T-helper 17 cell (primary cell): ENCODE measurements at regions not wholly inside any gene's neighbourhood (a gene's known extent, or its start where the extent isn't known, plus 50 kb on each side); places are given as distances from the start of the nearest gene placed in this dataset.

Source experiments
- ATAC-seq: fragments of 150-1000 bp; cut with Tn5 transposase; 2 replicates; pipeline ENCODE4 v1.10.0; 2021; ENCODE audit warnings: mild to moderate bottlenecking, moderate library complexity
- DNase-seq, 3 donors: peaks; one replicate each; pipeline versions ENCODE4 v3.0.0 to v3.0.0-alpha.2; 2020 to 2021
- H3K9me3 ChIP-seq: one replicate; pipeline ENCODE4 v1.7.0; 2013; ENCODE audit warnings: low read length, mild to moderate bottlenecking; ENCODE audit not compliant: control insufficient read depth, poor library complexity, severe bottlenecking
- H3K27ac Mint-ChIP-seq: one replicate; pipeline ENCODE4 v1.8.0; 2022; ENCODE audit warnings: mild to moderate bottlenecking, moderate library complexity, mixed read lengths
- H3K27me3 Mint-ChIP-seq: one replicate; pipeline ENCODE4 v1.8.0; 2022; ENCODE audit warnings: mixed read lengths
- H3K36me3 Mint-ChIP-seq: one replicate; pipeline ENCODE4 v1.8.0; 2022; ENCODE audit warnings: low read depth, mixed read lengths
- H3K4me1 Mint-ChIP-seq: one replicate; pipeline ENCODE4 v1.8.0; 2022; ENCODE audit warnings: mild to moderate bottlenecking, mixed read lengths
- H3K4me3 Mint-ChIP-seq: one replicate; pipeline ENCODE4 v1.8.0; 2022; ENCODE audit warnings: mild to moderate bottlenecking, moderate library complexity, mixed read lengths

DNA sequence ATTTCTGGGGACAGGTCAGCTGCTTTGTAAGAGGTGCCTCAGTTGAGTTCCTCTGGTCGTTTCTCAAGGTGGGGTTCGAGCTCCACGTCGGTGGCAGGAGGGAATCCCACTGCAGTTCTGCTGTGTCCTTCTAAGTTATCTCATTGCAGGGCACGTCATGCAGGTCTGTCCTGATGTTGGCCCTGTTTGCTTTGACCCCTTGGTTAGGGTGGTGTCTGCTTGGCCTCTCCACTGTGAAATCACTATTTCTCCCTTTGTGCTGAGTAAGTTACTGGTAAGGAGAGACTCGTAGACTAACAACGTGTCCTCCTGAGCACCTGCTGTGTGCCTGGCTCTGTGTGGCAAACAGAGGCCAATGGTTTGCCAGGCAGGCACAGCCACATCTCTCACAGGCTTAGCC lies 372.9 kb upstream of the ZMIZ1 start:
- no peak overlapping the region for H3K27ac Mint-ChIP-seq
- H3K4me1 Mint-ChIP-seq = peaks cover 2% of the 10 kb centered on the region
- no peaks in the 10 kb centered on the region for H3K9me3 ChIP-seq
- DNase-seq (no peak), ATAC-seq (no peak)
- H3K4me3 Mint-ChIP-seq = no peak overlapping the region
- peaks cover 40% of the 10 kb centered on the region for H3K27me3 Mint-ChIP-seq
- peaks cover 4% of the 10 kb centered on the region for H3K36me3 Mint-ChIP-seq

DNA sequence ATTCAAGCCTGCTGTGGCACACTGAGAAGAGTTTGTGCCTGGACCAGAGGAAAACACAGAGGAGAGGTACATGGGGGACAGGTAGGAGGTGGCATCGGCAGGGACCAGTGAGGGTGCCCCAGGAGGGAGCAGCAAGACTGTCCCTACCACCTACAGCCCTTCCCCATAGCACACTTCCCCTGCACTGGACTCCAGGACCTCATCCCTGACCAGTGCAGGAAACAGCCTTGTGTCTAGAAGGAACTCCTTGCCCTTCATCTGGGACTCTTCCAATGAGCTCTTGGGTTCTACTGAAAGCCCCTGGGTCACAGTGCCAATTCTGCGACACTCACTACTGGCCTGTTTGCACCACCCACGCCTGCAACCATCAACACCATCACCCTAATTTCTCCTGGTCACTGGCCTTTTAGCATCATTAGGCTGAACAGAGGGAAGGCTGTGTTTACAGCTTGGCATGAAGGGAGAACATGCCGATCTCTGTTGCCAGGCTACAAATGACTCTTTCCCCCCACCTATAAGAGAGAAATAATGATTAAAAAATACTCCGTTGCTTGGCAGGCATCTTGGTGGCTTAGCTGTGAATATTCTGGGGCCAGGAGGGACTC lies 371.9 kb upstream of the ZMIZ1 start:
- no peaks in the 10 kb centered on the region for H3K9me3 ChIP-seq
- Mint-ChIP-seq H3K4me3 (no peak overlapping the region), H3K4me1 (peaks cover 2% of the 10 kb centered on the region), H3K27me3 (peaks cover 43% of the 10 kb centered on the region), H3K27ac (no peak overlapping the region), H3K36me3 (peaks cover 4% of the 10 kb centered on the region)
- ATAC-seq = no peak
- no peak for DNase-seq

DNA sequence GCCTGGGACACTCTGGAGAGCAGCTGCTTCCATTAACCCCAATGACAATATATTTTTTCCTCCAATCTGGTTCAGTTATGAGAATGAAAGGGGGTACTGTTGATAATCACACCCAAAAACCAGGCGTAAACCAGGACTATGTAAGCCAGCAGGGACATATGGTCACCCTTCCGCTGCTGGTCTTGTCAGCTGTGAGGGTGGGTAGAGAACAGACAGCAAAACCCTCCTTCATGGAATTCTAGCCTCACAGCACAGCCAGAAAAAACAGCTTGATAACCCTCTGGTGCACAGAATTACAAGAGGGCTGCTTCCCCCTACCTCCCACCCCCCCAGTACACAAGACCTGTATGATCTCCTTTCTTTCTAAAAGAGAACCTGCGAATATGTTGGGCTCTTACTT lies 368.8 kb upstream of the ZMIZ1 start:
- H3K27ac Mint-ChIP-seq = no peak overlapping the region
- DNase-seq (no peak), ATAC-seq (no peak)
- peaks cover 43% of the 10 kb centered on the region for H3K27me3 Mint-ChIP-seq
- H3K36me3 Mint-ChIP-seq = no peaks in the 10 kb centered on the region
- H3K4me1 Mint-ChIP-seq = no peaks in the 10 kb centered on the region
- no peak overlapping the region for H3K4me3 Mint-ChIP-seq
- no peaks in the 10 kb centered on the region for H3K9me3 ChIP-seq

DNA sequence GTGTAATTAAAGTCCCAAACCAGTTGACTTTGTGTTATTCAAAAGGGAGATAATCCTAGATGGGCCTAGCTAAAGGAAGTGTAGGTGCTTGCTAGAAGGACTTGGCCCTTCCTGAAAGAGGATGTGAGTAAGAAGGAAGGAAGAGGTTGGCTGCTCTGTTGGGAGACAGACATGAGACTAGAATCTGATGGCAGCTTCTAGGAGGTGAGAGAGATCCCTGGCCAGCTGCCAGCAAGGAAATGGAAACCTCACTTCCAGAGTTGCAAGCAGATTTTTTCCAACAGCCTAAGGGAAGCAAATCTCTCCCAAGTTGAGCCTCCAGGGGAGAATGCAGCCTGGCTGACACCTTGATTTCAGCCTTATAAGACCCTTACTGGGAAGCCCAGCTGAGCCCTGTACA lies 368.4 kb upstream of the ZMIZ1 start:
- ATAC-seq (no peak), DNase-seq (no peak)
- Mint-ChIP-seq H3K4me1 (no peaks in the 10 kb centered on the region), H3K27me3 (peaks cover 43% of the 10 kb centered on the region), H3K36me3 (no peaks in the 10 kb centered on the region), H3K27ac (no peak overlapping the region), H3K4me3 (no peak overlapping the region)
- H3K9me3 ChIP-seq = no peaks in the 10 kb centered on the region

DNA sequence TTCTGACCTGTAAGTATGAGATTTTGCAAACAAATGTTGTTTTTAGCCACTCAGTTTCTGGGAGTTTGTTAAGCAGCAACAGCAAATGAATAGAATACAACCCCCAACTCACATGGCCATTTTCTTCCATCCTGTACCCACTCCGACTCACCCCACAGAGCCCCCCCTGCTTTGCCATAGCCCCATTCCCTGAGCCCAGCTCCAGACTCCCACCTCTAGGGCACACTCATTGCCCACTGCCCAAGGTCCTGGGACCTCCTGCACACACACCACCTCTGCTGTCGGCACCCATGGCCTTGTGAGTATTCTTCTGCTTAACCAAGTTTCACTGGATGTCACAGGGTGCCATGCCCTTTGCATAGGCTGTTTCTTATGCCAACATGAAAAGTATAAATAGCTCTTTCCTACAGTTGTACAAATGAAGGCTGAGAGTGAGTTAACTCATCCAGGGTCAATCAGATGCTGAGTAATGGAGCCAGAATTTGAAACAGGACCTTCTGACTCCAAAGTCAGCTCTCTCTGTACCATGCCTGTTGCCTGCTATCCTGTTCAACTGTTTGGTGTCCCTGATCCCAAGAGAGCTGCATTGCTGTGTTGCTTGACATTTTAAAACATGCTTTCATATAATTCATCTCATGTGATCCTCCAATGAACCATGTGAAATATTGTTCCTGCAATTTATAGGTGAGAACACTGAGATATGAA lies 367.8 kb upstream of the ZMIZ1 start:
- H3K27me3 Mint-ChIP-seq = peaks cover 40% of the 10 kb centered on the region
- no peaks in the 10 kb centered on the region for H3K4me1 Mint-ChIP-seq
- ATAC-seq (no peak), DNase-seq (no peak)
- no peaks in the 10 kb centered on the region for H3K9me3 ChIP-seq
- no peaks in the 10 kb centered on the region for H3K36me3 Mint-ChIP-seq
- no peak overlapping the region for H3K27ac Mint-ChIP-seq
- no peak overlapping the region for H3K4me3 Mint-ChIP-seq

DNA sequence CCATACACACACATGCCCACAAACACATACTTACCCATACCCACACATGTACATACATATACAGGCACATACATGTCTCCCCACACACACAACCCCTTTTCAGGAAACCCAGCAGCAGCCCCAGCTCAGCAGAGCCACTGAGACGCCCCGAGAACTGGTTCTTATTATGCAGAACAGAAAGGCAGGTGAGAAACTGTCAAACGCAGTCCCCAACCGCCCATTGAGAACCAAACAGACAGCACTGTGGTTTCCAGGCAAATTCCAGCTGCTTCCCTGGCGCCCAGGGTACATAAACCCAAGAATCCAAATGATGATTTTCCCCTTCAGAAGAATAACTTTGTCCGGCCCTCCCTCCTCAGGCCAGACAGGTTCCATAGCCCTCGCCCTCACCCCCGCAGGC lies 366.6 kb upstream of the ZMIZ1 start:
- DNase-seq = no peak
- H3K36me3 Mint-ChIP-seq = no peaks in the 10 kb centered on the region
- ATAC-seq = no peak
- no peaks in the 10 kb centered on the region for H3K4me1 Mint-ChIP-seq
- H3K4me3 Mint-ChIP-seq = no peak overlapping the region
- no peak overlapping the region for H3K27ac Mint-ChIP-seq
- peaks cover 42% of the 10 kb centered on the region for H3K27me3 Mint-ChIP-seq
- H3K9me3 ChIP-seq = no peaks in the 10 kb centered on the region

DNA sequence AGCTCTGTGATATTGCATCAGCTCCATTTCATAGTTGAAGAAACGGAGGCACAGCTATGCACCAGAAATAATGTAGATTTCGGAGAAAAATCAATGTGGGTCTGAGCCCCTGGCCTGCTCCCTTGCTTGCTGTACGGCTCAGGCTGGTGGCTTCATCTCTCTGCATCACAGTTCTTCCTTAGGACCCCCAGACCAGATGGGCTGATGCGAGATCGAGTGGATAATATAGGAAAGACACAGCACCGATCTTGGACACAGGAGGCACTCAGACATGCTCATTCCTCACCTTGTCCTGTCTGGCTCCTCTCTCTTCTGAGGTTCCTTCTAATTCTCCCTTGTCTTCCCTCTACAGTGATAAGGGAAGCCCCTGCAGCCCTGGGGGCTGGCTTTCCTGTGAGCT lies 365.9 kb upstream of the ZMIZ1 start:
- no peak for ATAC-seq
- H3K36me3 Mint-ChIP-seq = no peaks in the 10 kb centered on the region
- peaks cover 39% of the 10 kb centered on the region for H3K27me3 Mint-ChIP-seq
- no peaks in the 10 kb centered on the region for H3K4me1 Mint-ChIP-seq
- no peak overlapping the region for H3K27ac Mint-ChIP-seq
- H3K4me3 Mint-ChIP-seq = no peak overlapping the region
- no peak for DNase-seq
- H3K9me3 ChIP-seq = no peaks in the 10 kb centered on the region

DNA sequence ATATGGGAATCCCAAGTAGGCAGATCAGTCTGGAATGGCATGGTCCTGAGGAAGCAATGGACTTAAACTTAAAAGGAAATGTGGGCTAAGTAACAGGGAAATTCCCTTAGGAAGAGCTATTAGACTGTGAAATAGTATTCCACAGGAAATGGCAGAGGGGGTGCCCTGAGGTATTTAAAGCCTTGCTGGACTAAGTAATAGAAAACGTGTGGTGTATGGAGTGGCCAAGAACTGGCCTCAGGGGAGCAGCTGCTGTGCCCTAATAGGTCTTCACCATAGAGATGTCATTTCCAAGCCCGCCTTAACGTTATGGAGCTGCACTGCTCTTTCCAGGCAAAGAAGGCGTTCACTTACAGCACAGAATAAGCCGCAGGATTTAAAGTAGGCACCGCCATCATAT lies 365.2 kb upstream of the ZMIZ1 start:
- Mint-ChIP-seq H3K27ac (no peak overlapping the region), H3K27me3 (peaks cover 39% of the 10 kb centered on the region), H3K36me3 (no peaks in the 10 kb centered on the region), H3K4me1 (no peaks in the 10 kb centered on the region), H3K4me3 (no peak overlapping the region)
- DNase-seq = no peak
- ATAC-seq = no peak
- no peaks in the 10 kb centered on the region for H3K9me3 ChIP-seq

DNA sequence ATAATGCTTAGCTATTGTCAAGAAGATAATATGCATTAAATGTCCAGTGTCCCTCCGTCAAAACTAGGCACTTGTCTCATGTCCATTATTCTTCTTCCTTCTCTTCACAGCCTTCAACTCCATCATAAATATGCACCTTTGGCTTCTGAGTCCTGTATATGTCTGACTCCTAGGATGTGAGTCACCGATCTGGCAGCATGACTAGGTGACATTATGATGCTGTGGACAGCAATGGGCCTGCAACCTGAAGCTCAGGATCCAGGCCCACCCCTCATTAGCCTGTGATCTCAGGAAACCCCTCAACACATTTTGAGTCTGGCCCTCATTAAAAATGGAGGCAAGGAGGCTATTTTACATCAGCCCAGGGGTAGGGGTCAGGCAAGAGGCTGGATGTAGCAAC lies 362.5 kb upstream of the ZMIZ1 start:
- no peak overlapping the region for H3K27ac Mint-ChIP-seq
- DNase-seq (no peak), ATAC-seq (no peak)
- H3K9me3 ChIP-seq = no peaks in the 10 kb centered on the region
- no peaks in the 10 kb centered on the region for H3K36me3 Mint-ChIP-seq
- no peak overlapping the region for H3K4me3 Mint-ChIP-seq
- H3K27me3 Mint-ChIP-seq = peaks cover 41% of the 10 kb centered on the region
- no peaks in the 10 kb centered on the region for H3K4me1 Mint-ChIP-seq

DNA sequence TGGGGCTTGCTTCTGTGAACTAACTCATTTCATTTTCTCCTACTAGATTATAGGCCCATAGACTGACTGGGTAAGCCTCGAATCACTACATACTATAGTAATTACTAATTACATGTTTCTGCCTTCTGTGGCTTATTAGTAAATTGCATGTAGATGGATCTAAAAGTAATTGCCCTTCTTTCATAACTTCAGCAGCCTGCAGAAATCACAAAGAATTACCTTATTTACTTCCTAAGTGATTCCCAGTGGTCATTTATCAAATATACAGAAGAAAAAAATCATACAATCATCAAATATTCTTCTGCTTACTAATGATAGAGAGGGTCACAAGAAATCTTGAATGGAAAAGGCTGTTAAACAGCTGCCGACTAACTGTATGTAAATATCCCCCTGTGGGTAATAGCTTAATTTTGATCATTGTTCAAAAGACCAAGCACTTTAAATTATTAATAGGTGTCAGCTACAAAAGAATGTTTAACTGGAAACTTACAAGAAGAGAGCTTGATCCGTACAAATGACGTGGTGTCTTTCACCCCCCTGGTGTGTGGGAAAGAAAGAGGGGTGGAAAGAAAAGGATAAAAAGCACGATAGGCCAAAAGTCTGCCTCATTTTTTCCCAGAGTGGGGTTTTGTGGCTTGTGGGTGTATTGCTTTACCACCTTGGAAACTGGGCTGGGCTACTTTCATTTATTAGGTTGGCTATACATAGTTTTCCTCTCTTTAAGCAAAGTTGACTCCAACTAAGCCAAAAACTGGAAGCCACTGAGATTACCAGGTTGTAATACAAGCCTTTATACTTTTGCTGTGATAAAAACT lies 361.8 kb upstream of the ZMIZ1 start:
- no peak for DNase-seq
- H3K27ac Mint-ChIP-seq = no peak overlapping the region

DNA sequence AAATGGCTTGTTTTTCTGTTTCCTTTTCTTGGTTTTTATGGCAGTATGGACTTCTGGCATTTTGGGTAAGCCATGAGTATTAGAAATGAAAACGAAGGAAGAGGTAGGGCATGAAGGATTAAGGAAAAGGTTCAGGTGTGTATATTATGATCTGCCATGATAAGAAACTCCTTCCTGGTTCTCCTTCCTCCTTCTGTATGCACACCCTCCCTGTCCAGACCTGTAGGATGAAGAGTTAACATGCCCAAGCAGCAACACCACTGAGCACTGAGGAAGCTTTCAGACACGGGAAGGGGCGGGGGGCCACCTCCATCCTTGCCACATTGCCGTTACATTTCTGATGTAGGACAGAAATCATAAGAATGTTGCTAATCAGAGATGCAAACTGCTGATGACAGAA lies 361.0 kb upstream of the ZMIZ1 start:
- H3K9me3 ChIP-seq = no peaks in the 10 kb centered on the region
- ATAC-seq = no peak
- Mint-ChIP-seq H3K27me3 (peaks cover 26% of the 10 kb centered on the region), H3K4me1 (no peaks in the 10 kb centered on the region), H3K36me3 (no peaks in the 10 kb centered on the region), H3K4me3 (no peak overlapping the region), H3K27ac (no peak overlapping the region)
- DNase-seq = no peak

More for the DNA sequence above, 361.8 kb upstream of the ZMIZ1 start:
- H3K36me3 Mint-ChIP-seq = no peaks in the 10 kb centered on the region
- no peaks in the 10 kb centered on the region for H3K4me1 Mint-ChIP-seq
- H3K4me3 Mint-ChIP-seq = no peak overlapping the region
- H3K9me3 ChIP-seq = no peaks in the 10 kb centered on the region
- peaks cover 34% of the 10 kb centered on the region for H3K27me3 Mint-ChIP-seq
- ATAC-seq = no peak

DNA sequence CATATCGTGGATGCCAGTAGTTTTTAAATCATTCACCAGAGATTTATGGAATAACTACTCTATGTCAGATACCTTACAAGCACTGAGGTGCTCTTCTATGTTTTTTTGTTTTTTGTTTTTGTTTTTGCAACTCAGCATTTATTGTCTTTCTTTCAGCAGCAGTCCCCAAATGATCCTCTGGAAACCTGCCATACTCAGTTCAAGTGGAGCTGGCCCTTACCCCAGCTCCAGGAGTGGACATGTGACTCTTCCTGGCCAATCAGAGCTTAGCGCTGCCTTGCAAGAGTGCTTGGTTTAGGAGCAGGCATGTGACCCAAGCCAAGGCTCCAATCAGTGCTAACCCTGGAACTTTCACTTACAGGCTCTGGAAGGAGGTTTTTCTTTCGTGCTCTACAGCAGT lies 356.6 kb upstream of the ZMIZ1 start:
- no peaks in the 10 kb centered on the region for H3K36me3 Mint-ChIP-seq
- no peak for DNase-seq
- ATAC-seq = no peak
- peaks cover 24% of the 10 kb centered on the region for H3K27me3 Mint-ChIP-seq
- no peaks in the 10 kb centered on the region for H3K4me1 Mint-ChIP-seq
- no peak overlapping the region for H3K27ac Mint-ChIP-seq
- H3K4me3 Mint-ChIP-seq = no peak overlapping the region
- no peaks in the 10 kb centered on the region for H3K9me3 ChIP-seq

DNA sequence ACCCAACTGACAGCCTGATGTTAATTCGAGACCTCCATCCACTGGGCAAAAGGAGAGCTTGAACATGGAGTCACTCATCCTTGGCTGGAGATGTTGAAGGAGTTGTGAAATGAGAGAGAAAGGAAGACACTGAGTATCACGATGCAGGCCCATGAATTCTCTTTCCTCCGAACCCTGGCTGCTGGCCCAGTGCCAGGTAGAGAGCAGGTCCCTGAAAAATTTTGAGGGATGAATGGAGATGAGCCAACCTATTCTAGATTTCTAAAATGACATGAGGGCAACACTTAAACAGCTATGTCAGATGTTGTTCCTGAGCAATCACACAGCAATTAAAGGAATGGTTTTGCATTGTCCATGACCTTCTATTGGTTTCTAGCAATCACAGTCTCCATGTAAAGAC lies 355.1 kb upstream of the ZMIZ1 start:
- Mint-ChIP-seq H3K4me3 (no peak overlapping the region), H3K4me1 (no peaks in the 10 kb centered on the region), H3K27me3 (peaks cover 34% of the 10 kb centered on the region), H3K36me3 (no peaks in the 10 kb centered on the region), H3K27ac (no peak overlapping the region)
- no peaks in the 10 kb centered on the region for H3K9me3 ChIP-seq
- ATAC-seq (no peak), DNase-seq (no peak)
